ENCODE measurements at regions not wholly inside any gene's neighbourhood (a gene's known extent, or its start where the extent isn't known, plus 50 kb on each side); places are given as distances from the start of the nearest gene placed in this dataset.

DNA sequence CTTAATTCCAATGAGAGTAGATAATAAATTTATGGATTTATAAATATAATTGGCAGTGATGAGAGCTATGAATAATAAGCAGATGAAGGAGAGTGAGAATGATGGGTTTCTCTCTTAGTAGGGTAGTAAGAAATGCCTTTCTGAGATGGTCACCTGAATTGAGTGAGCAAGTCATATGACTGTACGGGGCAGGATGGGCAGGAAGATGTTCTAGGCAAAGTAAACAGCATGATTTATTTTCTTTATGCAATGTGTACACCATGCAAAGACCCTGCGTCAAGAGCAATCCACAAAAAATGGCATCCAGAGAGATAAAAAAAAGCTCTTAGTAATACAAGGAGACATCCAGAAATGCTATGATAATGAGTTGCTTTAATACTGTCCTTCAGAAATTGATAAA lies 409.9 kb downstream of the HLX start:
- Histone ChIP-seq H3K4me3 (ENCODE audit: low read depth, low read length) (no peak overlapping the region), H3K4me1 (ENCODE audit: control insufficient read depth, insufficient read depth, low read length) (no peaks in the 10 kb centered on the region), H3K27ac (ENCODE audit: low read depth, low read length) (no peak overlapping the region), H3K9me3 (ENCODE audit: control insufficient read depth, insufficient read depth, low read length) (no peaks in the 10 kb centered on the region), H3K36me3 (ENCODE audit: control insufficient read depth, insufficient read depth, low read length) (no peaks in the 10 kb centered on the region), H3K27me3 (ENCODE audit: control insufficient read depth, insufficient read depth, low read length) (no peaks in the 10 kb centered on the region)
- 67% methylated on average over 1 of the region's 2 CpGs for WGBS (ENCODE audit: insufficient coverage)
- DNase-seq (ENCODE audit: low read depth in 4 of 6, low spot score in 6 of 6): no peak

- no peaks in the 10 kb centered on the region for H3K9me3 ChIP-seq (ENCODE audit: control insufficient read depth, insufficient read depth, low read length)
- no CpG with 5 or more reads among the region's 4 CpGs for WGBS (ENCODE audit: insufficient coverage)
- H3K36me3 ChIP-seq (ENCODE audit: control insufficient read depth, insufficient read depth, low read length): no peaks in the 10 kb centered on the region
Observed at GRCh38 chr1:221290669-221291068, 411.4 kb downstream of the HLX start.

GRCh38 chr1:221291113-221291512 lies 411.9 kb downstream of the HLX start:
- Histone ChIP-seq H3K4me3 (ENCODE audit: low read depth, low read length) (no peak overlapping the region), H3K27me3 (ENCODE audit: control insufficient read depth, insufficient read depth, low read length) (no peaks in the 10 kb centered on the region), H3K27ac (ENCODE audit: low read depth, low read length) (no peak overlapping the region), H3K4me1 (ENCODE audit: control insufficient read depth, insufficient read depth, low read length) (no peaks in the 10 kb centered on the region), H3K36me3 (ENCODE audit: control insufficient read depth, insufficient read depth, low read length) (no peaks in the 10 kb centered on the region), H3K9me3 (ENCODE audit: control insufficient read depth, insufficient read depth, low read length) (no peaks in the 10 kb centered on the region)
- WGBS (ENCODE audit: insufficient coverage): no CpG with 5 or more reads among the region's 5 CpGs
- no peak for DNase-seq (ENCODE audit: low read depth in 4 of 6, low spot score in 6 of 6)

More at GRCh38 chr1:221290669-221291068, 411.4 kb downstream of the HLX start:
- Histone ChIP-seq H3K4me3 (ENCODE audit: low read depth, low read length) (no peak overlapping the region), H3K4me1 (ENCODE audit: control insufficient read depth, insufficient read depth, low read length) (no peaks in the 10 kb centered on the region), H3K27ac (ENCODE audit: low read depth, low read length) (no peak overlapping the region), H3K27me3 (ENCODE audit: control insufficient read depth, insufficient read depth, low read length) (no peaks in the 10 kb centered on the region)
- no peak for DNase-seq (ENCODE audit: low read depth in 4 of 6, low spot score in 6 of 6)

DNA sequence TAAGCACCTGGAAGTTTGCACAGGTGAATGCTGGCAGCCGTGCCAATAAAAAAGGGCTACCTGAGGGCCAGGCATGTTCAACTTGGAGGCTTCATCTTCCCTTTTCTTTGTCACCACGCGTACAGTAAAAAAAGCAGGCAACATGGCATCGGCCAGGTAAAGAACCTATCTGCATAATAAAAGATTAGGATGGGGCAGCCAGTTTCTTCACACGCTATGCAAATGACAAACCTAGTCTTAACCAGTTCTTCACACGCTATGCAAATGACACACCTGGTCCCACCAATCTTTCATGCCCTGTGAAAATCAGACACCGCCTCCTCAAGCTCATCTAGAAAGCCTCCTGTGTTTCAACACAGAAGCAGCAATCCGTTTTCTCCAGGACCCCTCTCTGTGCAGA lies 413.4 kb downstream of the HLX start:
- H3K4me3 ChIP-seq (ENCODE audit: low read depth, low read length): no peak overlapping the region
- no peaks in the 10 kb centered on the region for H3K36me3 ChIP-seq (ENCODE audit: control insufficient read depth, insufficient read depth, low read length)
- H3K9me3 ChIP-seq (ENCODE audit: control insufficient read depth, insufficient read depth, low read length): no peaks in the 10 kb centered on the region
- H3K27ac ChIP-seq (ENCODE audit: low read depth, low read length): no peak overlapping the region
- 67% methylated on average over 8 of the region's 8 CpGs for WGBS (ENCODE audit: insufficient coverage)
- H3K27me3 ChIP-seq (ENCODE audit: control insufficient read depth, insufficient read depth, low read length): no peaks in the 10 kb centered on the region
- no peak for DNase-seq (ENCODE audit: low read depth in 4 of 6, low spot score in 6 of 6)
- no peaks in the 10 kb centered on the region for H3K4me1 ChIP-seq (ENCODE audit: control insufficient read depth, insufficient read depth, low read length)

DNA sequence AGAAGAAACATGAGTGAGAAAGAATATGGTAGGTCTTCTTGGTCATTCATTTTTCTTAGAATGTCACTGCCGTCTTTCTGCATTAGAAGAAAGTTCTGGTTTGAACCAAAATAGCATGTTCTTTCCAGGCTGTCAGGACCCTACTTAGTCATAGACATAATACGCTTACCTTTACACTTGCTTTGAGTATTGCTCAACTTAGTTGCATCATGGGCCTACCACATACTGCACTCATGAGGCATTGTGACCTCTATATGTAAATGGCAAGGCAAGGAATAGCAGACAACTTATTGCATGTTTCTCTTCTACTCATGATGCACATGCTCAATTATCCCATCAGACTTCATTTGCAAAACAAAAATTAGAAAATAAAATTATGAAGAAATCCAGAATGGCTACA lies 415.0 kb downstream of the HLX start:
- Histone ChIP-seq H3K9me3 (ENCODE audit: control insufficient read depth, insufficient read depth, low read length) (no peaks in the 10 kb centered on the region), H3K36me3 (ENCODE audit: control insufficient read depth, insufficient read depth, low read length) (no peaks in the 10 kb centered on the region), H3K4me3 (ENCODE audit: low read depth, low read length) (no peak overlapping the region), H3K27ac (ENCODE audit: low read depth, low read length) (no peak overlapping the region), H3K27me3 (ENCODE audit: control insufficient read depth, insufficient read depth, low read length) (no peaks in the 10 kb centered on the region), H3K4me1 (ENCODE audit: control insufficient read depth, insufficient read depth, low read length) (no peaks in the 10 kb centered on the region)
- no CpG with 5 or more reads among the region's 2 CpGs for WGBS (ENCODE audit: insufficient coverage)
- DNase-seq (ENCODE audit: low read depth in 4 of 6, low spot score in 6 of 6): no peak

DNA sequence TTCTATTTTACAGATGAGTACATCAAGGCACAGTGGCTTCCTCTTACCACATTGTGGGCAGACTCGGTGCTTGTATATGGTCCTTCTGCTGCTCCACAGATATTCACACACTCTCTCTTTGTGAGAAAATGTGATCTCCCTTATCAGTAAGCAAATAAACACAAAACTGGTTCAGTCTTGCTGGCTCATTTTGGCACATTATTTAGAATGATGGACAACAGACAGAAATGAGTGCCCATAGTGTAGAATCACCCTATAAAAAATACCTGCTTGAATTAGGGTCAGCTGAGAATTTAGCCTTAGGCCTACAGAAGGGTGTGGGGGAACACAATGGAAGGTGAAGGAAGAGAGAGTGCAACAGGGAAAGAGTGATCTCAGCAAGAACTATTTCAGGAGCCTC lies 423.1 kb downstream of the HLX start:
- Histone ChIP-seq H3K27ac (ENCODE audit: low read depth, low read length) (no peak overlapping the region), H3K9me3 (ENCODE audit: control insufficient read depth, insufficient read depth, low read length) (no peaks in the 10 kb centered on the region), H3K36me3 (ENCODE audit: control insufficient read depth, insufficient read depth, low read length) (no peaks in the 10 kb centered on the region), H3K4me3 (ENCODE audit: low read depth, low read length) (no peak overlapping the region), H3K27me3 (ENCODE audit: control insufficient read depth, insufficient read depth, low read length) (no peaks in the 10 kb centered on the region), H3K4me1 (ENCODE audit: control insufficient read depth, insufficient read depth, low read length) (no peaks in the 10 kb centered on the region)
- no peak for DNase-seq (ENCODE audit: low read depth in 4 of 6, low spot score in 6 of 6)
- no CpG with 5 or more reads among the region's 1 CpG for WGBS (ENCODE audit: insufficient coverage)

DNA sequence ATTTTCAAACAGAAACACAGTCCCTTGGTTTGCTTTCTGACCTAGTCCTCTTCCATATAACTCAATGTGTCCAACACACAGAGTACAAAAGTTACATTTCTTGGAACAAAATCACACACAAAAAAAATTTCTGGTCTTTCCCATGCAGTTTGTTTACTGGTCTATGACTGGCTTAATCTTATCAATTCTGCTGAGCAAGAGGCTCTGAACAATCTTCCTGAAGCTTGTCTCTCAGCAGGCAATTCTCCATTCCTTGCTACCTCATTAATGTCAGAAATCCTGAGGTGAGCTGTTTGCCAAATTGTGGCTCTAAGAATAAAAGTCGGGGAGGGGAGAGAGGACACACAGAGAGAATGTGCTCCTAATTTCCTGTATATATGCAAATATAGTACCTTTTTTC lies 423.6 kb downstream of the HLX start:
- no CpG with 5 or more reads among the region's 1 CpG for WGBS (ENCODE audit: insufficient coverage)
- H3K27ac ChIP-seq (ENCODE audit: low read depth, low read length): no peak overlapping the region
- no peak overlapping the region for H3K4me3 ChIP-seq (ENCODE audit: low read depth, low read length)
- H3K36me3 ChIP-seq (ENCODE audit: control insufficient read depth, insufficient read depth, low read length): no peaks in the 10 kb centered on the region
- H3K27me3 ChIP-seq (ENCODE audit: control insufficient read depth, insufficient read depth, low read length): no peaks in the 10 kb centered on the region
- DNase-seq (ENCODE audit: low read depth in 4 of 6, low spot score in 6 of 6): peak in 1 of 6 donors; percentile 62
- H3K9me3 ChIP-seq (ENCODE audit: control insufficient read depth, insufficient read depth, low read length): no peaks in the 10 kb centered on the region
- no peaks in the 10 kb centered on the region for H3K4me1 ChIP-seq (ENCODE audit: control insufficient read depth, insufficient read depth, low read length)

- WGBS (ENCODE audit: insufficient coverage): no CpG with 5 or more reads among the region's 1 CpG
- no peaks in the 10 kb centered on the region for H3K4me1 ChIP-seq (ENCODE audit: control insufficient read depth, insufficient read depth, low read length)
Observed at GRCh38 chr1:221303623-221304022, 424.4 kb downstream of the HLX start.

DNA sequence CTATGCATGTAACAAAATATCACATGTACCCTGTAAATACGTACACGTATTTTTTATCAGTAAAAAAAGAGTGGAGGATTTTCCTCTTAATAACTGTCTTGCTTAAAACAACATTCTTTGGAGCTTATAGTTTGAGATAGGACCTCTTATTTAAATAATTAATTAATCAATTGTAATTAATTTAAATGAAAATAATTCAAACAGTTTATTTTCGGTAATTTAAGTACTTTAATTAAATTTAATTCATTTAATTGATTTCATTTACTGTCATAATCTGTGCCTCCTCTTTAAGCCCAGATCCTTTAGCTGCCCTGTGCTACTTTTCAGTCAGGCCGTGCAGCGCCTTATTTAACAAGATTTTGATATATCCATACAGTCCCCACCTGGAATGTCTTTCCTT lies 427.0 kb downstream of the HLX start:
- no peak overlapping the region for H3K27ac ChIP-seq (ENCODE audit: low read depth, low read length)
- DNase-seq (ENCODE audit: low read depth in 4 of 6, low spot score in 6 of 6): no peak
- no peaks in the 10 kb centered on the region for H3K4me1 ChIP-seq (ENCODE audit: control insufficient read depth, insufficient read depth, low read length)
- H3K4me3 ChIP-seq (ENCODE audit: low read depth, low read length): no peak overlapping the region
- no peaks in the 10 kb centered on the region for H3K9me3 ChIP-seq (ENCODE audit: control insufficient read depth, insufficient read depth, low read length)
- WGBS (ENCODE audit: insufficient coverage): 97% methylated on average over 2 of the region's 5 CpGs
- H3K36me3 ChIP-seq (ENCODE audit: control insufficient read depth, insufficient read depth, low read length): no peaks in the 10 kb centered on the region
- no peaks in the 10 kb centered on the region for H3K27me3 ChIP-seq (ENCODE audit: control insufficient read depth, insufficient read depth, low read length)

More at GRCh38 chr1:221303623-221304022, 424.4 kb downstream of the HLX start:
- Histone ChIP-seq H3K27me3 (ENCODE audit: control insufficient read depth, insufficient read depth, low read length) (no peaks in the 10 kb centered on the region), H3K36me3 (ENCODE audit: control insufficient read depth, insufficient read depth, low read length) (no peaks in the 10 kb centered on the region), H3K27ac (ENCODE audit: low read depth, low read length) (no peak overlapping the region), H3K9me3 (ENCODE audit: control insufficient read depth, insufficient read depth, low read length) (no peaks in the 10 kb centered on the region), H3K4me3 (ENCODE audit: low read depth, low read length) (no peak overlapping the region)
- DNase-seq (ENCODE audit: low read depth in 4 of 6, low spot score in 6 of 6): no peak

DNA sequence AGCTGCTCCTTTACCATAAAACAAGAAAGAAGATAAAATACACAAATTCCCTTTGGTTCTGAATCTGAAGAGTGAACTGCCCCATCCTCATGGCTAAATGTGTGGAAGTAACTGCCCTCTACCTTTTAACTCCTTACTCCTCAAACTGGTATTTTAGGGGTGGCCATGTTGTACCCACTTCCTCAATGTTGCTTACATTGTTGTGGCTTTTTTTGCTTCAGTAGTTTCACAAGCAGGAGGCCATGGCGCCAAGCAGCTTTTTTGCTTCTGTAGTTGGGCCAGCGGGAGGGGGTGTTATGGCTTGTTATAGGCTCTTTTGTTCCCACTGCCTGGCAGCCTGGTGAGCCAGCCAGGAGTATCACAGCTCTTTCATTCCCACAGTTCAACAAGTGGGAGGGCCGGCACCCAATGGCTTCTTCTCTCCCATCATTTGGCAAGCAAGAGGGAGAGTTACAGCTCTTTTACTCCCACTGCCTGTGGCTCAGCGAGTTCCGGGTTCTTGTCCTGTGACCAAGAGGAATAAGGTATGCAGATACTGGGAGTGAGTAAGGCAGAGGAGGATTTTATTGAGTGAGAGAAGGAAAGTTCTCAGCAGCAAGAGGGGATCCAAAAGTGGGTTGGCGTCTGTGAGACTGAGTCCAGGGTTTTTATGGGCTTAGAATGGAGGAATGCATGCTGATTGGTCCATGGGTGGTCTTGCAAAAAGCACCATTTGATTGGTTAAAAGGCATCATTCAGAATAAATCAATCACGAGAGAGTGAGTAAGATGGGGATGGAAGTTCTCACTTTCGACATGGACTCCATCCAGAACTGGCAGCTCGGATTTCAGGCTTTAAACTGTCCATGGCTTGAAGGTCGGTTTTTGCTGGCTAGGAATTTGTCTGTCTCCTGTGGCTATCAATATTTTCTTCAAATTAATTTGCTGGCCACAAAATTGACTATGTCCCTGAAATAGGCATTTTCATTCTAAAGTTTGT lies 429.6 kb downstream of the HLX start:
- Histone ChIP-seq H3K27ac (ENCODE audit: low read depth, low read length) (no peak overlapping the region), H3K4me3 (ENCODE audit: low read depth, low read length) (no peak overlapping the region), H3K9me3 (ENCODE audit: control insufficient read depth, insufficient read depth, low read length) (no peaks in the 10 kb centered on the region), H3K36me3 (ENCODE audit: control insufficient read depth, insufficient read depth, low read length) (no peaks in the 10 kb centered on the region), H3K4me1 (ENCODE audit: control insufficient read depth, insufficient read depth, low read length) (no peaks in the 10 kb centered on the region), H3K27me3 (ENCODE audit: control insufficient read depth, insufficient read depth, low read length) (no peaks in the 10 kb centered on the region)
- 75% methylated on average over 6 of the region's 10 CpGs for WGBS (ENCODE audit: insufficient coverage)
- DNase-seq (ENCODE audit: low read depth in 4 of 6, low spot score in 6 of 6): no peak
